Spleen (tissue), 7 donors: ENCODE measurements at regions not wholly inside any gene's neighbourhood (a gene's known extent, or its start where the extent isn't known, plus 50 kb on each side); places are given as distances from the start of the nearest gene placed in this dataset.
A peak's percentile ranks its signal among the peaks of the same experiment; 100 is the strongest.

Experiments
- CTCF ChIP-seq, 11 experiments: fragments of 200-600 bp in 7 of 11; fragments of 450-650 bp in 4 of 11; sonication (generic) in 4 of 11; IDR thresholded peaks in 8 of 11; conservative IDR thresholded peaks in 3 of 11; 1 replicate in 7 of 11; 2 replicates in 4 of 11; pipeline versions ENCODE4 v1.4.0 to v1.8.0; 2016 to 2021; ENCODE audit warnings: antibody characterized with exemption in 11 of 11, inconsistent platforms in 4 of 11, mild to moderate bottlenecking in 1 of 11
- POLR2A ChIP-seq, 3 donors: fragments of 450-650 bp; IDR thresholded peaks; one replicate each; pipeline ENCODE4 v1.5.1; 2017; ENCODE audit warnings: antibody characterized with exemption in 3 of 3, mild to moderate bottlenecking in 1 of 3
- POLR2AphosphoS5 ChIP-seq, 3 donors: sonication (generic); formaldehyde crosslinking; IDR thresholded peaks; one replicate each; pipeline ENCODE4 v1.5.1; 2017; ENCODE audit warnings: antibody characterized with exemption in 3 of 3
- donor health status: DM: no; HTN: no; CAD: no; lungs with moderate emphysema.
- donor health status: DM: no; HTN: no; CAD: no.
- donor health status: DM: no; HTN: no; CAD: no.

GRCh38 chr17:6327007-6327406 is 107.9 kb downstream of the AIPL1 start:
- TF ChIP-seq CTCF (IDR thresholded peaks at IDR 0.05 in 8 of 11, conservative IDR thresholded peaks at IDR 0.05 in 3 of 11) (peak in 4 of 11 experiments; percentile 17 to 28 (median 22)), POLR2A (IDR thresholded peaks at IDR 0.05) (no peak), POLR2AphosphoS5 (IDR thresholded peaks at IDR 0.05) (peak in 2 of 3 donors; percentile 57 to 74)
